LHCN-M2 (cell line): ENCODE measurements at regions not wholly inside any gene's neighbourhood (a gene's known extent, or its start where the extent isn't known, plus 50 kb on each side); places are given as distances from the start of the nearest gene placed in this dataset.
"Not testable (repeated sequence)": the region's sequence is repeated elsewhere in the genome, so short reads cannot be mapped to it uniquely, and the experiment has no call there.

Experiments
- DNase-seq: peaks from one replicate; pipeline ENCODE4 v3.0.0-alpha.2; 2012; ENCODE audit warnings: low read depth

DNA sequence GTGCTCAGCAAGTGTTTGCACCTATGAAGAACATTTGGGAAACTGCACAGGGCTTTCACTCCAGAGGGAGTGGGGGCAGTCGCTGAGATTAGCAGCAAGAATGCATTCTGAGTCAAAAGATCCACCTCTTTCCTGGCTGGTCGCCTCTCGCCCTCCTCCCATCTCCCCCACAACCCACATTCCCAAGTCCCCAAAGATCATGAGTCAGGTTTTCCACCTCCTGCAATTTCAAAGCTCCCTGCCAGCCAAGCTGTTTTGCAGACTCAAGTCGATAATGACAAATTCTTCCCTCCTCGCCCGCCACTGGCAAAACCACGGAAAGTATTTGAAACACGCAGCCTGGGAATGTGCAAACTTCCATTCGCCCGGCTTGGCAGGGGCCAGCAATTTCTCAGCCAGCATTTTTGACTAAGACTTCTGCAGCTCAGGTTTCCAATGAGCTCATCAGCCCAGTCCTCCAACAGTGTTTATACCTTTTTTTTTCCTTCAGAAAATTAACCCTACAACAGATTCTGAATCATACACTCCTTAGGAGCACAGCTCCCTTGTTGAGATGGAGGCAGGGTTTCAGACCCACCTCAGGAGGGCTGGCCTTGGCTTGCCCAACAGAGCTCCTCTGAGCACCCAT lies 181.4 kb downstream of the SMAD6 start:
- DNase-seq: peak; percentile 100

DNA sequence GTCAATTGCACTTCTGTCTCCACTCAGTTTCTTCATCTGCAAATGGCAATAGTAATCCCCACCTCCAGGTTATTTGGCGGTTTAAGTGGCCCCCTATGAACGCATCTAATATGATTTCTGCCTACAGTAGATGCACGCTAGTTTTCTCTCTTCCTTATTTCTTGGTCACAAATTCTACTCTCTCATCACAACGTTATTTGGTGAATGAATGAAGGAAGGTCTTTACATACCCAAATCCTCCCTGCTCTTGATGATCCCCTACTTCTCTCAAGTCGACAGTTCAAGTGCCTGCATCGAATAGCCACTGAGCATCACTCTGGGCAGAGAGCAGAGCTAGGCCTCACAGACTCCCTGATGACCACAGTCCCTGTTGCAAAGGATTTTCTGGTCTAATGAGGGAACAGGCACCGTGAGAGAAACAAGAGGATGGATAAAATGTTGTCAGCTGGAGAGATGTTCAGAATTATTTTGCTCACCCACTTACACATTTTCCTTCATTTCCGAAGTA lies 181.2 kb upstream of the SMAD3 start:
- no peak for DNase-seq

DNA sequence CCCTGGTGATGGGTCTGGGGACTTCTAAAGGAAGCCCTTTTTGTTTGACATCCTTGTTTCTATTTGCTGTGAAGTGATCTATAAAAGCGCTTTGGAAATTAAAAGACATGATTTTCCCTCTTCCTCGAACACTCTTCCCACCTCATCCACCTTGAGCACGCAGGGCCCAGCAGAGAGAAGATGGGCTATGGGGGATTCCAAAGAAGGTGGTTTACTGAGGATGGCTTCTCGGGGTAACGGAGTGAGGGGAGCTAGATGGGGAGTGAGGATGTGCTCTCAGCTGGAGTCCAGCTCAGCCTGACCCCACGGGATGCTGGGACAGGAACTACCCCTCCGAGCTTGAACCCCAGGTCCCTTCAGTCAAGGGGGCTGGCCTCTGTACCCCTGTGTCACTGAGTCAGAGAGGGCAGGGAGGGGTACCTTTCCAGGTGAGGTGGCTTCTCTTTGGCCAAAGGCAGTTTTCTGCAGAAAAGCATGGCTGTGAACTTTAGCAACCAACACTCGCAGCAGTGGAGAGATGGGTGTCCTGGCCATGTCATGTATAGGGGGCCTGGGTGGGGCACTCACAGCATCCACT lies 180.7 kb upstream of the SMAD3 start:
- DNase-seq: no peak

DNA sequence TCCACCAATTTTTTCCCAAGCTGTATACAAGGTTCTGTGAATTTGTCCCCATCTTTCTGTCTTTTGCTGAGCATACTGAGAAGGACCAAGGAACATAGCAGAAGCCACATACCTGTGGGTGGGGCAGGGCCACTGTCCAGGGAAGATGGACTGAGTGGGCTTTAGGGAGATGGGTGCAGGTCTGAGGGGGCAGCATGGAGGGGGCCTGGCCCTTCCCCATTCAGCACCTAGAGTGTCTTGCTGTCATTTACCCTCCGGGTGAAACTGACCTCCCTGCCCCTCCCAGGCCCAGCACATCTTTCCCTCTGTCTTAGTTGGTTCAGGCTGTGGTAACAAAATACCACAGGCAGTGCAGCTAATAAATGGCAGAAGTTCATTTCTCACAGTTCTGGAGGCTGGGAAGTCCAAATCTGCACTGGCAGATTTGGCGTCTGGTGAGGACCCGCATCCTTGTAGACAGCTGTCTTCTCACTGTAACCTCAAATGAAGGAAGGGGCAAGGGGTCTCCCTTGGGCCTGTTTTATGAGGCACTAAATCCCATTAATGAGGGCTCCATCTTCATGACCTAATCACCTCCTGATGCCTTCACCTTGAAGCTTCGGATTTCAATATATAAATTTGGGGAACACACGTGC lies 180.0 kb upstream of the SMAD3 start:
- no peak for DNase-seq

DNA sequence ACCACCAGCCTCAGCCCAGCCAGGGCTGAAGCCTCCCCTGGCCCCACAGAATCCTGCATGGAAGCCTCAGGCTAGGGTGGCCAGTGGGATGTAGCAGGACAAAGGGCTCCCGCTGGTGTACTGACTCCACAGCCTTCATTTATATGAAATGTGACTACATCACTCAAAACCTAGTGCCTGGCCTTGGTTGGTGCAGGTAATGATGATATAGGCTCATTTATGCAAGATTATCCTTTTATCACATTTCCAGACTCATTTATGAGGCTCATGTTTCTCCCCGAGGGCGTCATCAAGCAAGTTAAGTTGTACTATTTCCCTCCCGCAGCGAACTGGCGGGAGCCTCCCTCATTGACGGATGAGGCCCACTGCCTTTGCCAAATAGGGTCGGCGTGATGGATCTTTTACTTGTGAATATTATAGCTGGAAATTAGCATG lies 179.1 kb upstream of the SMAD3 start:
- DNase-seq: no peak

DNA sequence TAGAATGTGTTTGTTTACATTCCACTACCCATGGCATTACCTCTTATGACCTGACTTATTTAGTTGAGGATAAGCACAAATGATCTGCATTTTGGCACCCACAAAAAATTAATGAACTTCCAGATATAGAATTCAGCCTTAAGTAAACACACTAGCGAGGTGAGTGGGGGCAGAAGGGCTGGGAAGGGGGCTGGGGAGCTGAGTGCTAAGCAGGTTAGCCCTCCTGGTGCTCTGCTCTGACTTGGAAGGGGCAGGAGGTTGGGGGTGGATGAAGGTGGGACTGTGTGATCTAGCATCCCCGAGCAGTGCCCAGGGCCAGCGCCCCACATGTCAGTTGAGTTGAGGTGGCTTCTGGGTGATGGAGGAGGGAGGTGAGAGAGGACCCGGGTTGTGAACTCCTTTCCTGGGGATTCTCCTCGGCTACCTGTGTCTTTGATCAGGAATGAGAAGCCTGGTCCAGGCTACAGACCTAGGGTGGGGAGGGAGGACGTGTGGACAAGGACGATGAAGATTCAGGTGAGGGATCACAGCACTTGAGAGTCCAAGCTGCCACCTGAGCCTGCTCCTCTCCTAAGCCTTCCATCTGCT lies 178.6 kb upstream of the SMAD3 start:
- DNase-seq: no peak

DNA sequence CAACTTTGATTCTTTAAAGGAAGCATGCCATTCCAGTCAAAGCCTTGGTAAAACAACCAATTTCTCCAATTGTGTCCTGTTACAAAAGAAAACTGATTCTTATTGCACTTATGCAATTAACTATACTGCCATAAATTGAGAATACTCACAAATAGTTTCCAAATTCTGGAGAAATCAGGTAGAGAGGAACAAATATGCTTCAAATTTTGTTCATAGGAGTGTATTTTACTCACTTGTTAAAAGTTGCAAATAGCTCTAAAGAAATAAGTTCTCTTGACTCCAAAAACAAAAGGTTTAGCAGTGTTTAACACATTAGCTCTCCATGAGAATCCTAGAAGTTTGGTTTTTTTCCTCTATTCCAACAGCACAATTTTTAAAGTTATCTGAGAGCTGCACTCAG lies 176.1 kb upstream of the SMAD3 start:
- DNase-seq: not testable (repeated sequence)

DNA sequence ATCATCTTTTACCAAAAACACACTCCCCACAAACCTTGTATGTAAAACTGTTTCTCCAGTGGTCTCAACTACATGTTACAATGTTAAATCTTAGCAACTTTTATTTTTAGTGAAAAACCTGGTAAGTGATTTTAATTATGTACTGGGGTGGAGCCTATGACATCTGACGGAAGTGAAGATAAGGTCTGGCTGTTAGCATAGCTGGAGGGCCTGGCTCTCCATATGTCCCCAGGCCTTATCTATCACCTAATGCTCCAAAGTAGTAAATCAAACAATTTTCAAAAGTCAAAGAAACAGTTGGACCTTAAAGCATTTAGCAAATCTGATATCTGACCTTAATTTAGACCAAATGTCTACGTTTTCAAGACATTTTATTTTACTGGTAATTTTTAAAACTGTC lies 173.6 kb upstream of the SMAD3 start:
- no peak for DNase-seq

DNA sequence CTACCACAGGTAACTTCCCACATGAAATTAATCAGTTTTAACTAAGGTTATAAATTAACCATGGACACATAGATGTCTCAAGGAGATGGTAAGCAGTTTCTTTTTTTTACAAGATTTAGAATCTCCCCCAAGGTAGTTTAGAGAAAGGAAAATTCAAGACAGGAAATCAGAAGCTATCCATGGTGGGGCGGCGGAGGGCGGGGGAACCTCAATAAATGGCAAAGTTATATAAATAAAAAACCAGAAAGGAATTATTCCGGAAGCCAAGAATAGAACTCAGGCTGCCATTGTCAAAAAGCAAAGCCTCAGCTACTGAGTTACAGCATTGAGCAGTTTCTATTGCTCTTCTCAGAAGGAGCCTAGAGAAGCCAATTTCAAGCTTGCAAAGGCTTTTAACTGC lies 172.1 kb upstream of the SMAD3 start:
- DNase-seq: no peak

DNA sequence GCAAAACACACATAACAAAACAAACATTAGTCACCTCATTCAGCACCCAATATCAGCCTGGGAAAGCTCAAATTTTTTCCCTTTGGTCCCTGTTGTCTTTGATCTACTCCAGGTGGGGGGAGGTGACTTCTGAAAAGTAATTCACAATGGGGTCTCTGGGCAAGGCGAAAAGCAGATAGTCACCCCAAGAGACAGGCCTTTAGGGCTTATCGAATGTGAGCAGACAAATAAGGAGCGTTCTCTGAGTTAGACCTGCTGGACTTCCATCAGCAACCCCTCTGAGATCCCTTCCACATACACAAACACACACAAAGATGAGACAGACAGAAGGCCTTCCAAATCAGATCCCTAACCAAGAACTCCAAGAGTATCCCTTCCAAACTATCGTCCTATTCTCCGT lies 171.0 kb upstream of the SMAD3 start:
- no peak for DNase-seq

DNA sequence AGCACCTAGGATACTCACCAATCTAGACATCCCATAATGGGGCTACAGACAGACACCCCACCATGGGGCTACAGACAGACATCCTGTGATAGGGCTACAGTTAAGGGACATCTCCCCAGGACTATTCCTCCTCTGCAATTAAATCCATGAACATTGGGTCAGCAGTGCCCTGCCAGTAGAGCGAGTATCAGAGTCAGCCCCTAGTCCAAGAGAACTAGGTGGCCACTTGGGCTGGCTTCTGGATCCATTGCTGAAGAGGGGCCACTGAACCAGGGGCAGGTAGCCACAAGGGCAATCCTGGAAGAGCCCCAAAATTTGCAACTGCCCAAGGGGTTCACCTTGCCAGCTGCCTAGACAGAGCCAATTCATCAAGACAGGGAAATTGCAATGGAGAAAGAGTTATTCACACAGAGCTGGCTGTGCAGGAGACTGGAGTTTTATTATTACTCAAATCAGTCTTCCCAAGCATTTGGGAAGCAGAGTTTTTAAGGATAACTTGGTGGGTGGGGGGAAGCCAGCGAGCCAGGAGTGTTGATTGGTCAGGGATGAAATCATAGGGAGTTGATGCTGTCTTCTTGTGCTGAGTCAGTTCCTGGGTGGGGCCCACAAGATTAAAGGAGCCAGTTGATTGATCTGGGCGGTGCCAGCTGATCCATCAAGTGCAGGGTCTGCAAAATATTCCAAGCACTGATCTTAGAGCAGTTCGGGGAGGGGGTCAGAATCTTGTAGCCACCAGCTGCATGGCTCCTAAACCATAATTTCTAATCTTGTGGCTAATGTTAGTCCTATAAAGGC lies 170.2 kb upstream of the SMAD3 start:
- DNase-seq: no peak

DNA sequence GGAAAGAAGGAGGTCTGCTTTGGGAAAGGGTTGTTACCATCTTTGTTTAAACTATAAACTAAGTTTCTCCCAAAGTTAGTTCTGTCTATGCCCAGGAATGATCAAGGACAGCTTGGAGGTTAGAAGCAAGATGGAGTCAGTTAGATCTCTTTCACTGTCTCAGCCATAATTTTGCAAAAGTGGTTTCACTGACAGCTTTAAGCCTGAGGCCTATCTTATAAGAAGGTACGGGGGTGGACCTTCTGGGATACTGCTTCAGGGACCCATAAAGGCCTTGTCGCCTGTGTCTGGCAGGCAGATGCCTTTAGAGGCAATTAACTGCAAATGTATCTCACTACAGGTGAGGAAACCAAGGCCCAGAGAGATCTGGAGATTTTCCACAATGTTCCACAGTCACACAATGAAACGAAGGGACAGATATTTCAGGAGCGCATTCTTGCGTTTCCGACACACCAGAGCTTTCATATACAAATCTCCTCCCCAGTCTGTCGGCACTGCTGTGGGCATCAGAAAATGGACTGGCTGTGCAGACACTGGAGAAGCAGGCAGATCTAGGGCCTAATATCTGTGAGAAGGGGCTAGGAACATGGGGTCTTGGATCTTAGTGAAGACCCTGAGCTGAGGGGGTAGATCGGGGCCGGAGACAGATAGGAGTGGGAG lies 169.5 kb upstream of the SMAD3 start:
- DNase-seq: no peak

DNA sequence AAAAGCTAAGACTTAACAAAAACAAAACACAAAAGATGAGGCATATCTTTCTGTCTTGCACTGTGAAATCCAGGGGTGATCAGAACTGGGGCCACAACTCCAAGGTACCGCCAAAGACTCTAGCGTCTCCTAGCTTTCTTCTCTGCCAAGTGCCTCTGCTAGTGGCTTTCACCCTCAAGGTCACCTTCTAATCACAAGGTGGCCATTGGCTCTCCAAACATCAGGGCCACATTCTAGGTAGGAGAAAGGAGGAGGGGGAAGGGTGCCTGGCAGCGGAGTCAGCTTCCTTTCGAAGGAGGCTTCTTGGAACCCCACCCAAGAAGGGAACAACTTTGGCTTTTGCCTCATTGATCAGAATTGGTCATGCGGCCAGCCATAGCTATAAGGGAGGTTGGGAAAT lies 168.8 kb upstream of the SMAD3 start:
- no peak for DNase-seq

DNA sequence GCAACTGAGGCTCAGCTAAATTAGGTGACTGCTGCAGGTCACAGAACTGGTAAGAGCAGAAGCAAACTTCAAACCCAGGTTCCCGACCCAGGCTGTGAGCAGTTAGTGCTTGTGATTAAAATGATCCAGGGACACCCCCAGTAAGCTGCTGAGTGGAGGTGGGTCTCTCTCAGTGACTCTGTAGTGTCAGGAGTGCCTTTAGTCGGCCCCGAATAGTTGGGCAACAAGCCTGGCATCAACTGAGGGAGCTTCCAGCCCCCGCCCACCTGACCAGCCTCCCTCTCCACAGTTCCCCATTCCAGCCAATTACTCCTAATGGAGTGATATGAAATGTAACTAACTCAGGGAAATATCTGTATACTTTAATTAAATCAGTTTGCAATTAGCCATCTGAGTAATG lies 168.0 kb upstream of the SMAD3 start:
- no peak for DNase-seq

DNA sequence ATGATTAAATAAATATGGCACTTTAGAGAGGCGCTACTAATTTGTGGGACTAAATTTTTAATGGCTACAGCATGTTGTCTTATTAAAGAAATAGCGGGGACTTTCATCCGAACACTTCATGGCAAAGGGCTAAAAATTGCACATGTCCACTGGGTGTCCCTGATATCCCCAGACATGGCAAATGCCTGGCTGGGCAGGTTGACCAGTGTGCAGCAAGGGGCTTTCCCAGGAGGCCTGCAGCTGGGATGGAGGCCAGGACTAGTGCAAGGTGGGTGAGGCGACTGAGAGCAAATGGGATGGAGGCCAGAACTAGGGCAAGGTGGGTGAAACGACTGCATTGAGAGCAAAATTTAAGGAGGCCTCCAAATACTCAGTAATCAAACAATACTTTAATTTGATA lies 167.4 kb upstream of the SMAD3 start:
- no peak for DNase-seq

DNA sequence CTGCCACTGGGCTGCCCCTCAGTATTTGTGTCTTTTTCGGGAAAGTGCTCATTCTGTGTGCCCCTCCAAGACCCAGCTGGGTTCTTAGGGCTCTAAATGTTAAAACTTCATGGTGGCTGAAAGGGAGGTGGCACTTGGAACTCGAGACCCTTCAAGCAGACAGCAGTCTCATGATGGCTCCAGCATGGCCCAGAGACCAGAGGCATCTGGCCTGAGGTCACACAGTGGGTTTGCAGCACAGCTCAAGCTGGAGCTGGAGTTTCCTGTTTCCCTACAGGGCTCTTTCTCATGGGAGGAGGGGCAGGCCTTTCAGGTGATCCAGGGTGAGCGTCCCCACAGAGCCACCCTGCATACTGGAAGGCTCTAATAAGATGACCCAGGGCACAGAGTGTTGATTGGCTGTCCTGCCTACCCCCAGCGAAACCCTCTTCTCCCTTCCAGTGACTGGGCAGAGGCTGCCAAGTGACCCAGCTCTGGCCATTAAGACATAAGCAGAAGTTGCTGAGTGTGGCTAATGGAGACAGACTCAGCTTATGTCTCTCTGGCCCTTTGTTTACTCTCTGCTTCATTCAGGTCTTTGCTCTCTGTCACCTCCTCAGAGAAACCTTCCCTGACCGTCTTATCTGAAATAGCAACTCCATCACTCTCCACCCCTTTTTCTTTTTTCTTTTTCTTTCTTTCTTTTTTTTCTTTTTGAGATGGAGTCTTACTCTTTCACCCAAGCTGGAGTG lies 166.6 kb upstream of the SMAD3 start:
- DNase-seq: no peak

DNA sequence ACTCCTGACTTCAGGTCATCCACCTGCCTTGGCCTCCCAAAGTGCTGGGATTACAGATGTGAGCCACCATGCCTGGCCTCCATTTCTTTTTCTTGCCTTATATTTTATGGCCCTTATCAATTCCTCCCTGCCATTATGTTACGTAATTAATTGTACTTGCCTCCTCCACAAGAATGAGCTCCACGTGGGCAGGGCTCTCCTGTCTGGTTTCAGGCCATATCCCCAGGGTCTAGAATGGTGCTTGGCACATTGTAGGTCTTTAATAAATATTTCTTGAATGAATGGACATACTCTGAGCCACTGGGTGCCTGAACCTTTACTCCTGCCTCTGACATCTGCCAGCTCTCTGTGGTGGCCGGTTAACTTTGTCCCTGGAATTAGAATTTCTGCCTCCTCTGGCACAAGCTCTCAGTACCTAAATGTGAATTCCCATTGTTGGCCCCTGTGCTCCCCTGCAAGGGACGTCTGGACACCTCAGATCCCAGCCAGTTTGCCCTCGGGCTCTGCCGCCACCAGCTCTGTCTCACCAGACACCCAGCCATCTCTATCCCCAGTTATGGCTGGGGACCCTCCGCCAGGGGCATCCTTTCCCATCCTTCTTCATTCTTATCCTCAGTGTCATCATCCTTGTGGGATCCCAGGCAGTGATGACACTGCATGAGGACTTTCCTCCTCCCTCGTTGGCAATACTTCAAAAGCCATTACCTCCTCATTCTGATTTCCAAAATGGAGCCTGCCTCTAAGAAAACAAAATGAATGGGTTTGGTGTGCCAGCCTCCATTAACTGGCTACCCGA lies 165.6 kb upstream of the SMAD3 start:
- DNase-seq: peak; percentile 37

DNA sequence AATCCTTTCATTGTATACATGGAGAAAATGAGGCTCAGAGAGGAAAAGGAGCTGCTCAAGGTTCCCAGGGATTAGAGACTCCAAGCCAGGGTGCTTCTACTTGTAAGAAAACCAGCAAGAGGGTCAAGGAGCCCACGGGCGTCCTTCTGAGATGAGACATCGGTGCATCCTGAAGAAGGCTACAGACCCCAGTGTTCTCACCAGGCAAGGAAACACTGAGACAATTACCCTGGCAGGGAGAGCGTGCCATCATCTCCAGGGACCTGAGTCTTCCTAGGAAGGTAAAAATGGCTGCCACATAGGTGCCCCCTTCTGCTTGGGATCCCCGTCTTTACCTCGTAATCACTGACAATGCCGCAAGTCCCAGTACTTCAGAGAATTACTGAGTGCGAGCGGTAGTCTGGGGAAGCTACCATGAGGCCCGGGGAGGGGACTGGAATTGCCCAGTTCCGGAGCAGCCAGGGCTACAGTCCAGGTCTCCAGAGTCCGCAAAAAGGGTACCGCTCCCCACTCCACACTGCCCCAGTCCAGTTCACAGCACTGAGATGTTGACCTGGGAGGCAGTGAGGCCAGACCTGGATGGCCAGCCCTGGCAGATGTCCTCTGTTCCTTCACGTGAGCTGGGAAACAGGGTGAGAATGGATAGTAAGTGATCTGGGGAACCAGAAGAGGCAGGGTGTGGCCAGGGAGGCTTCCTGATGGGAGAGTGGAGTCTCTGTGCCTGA lies 164.7 kb upstream of the SMAD3 start:
- DNase-seq: no peak
